Natural killer cell (primary cell): ENCODE measurements at regions not wholly inside any gene's neighbourhood (a gene's known extent, or its start where the extent isn't known, plus 50 kb on each side); places are given as distances from the start of the nearest gene placed in this dataset.

Experiments used
- ATAC-seq, 3 donors: fragments of 150-1000 bp in 2 of 3; fragments of 200-7000 bp in 1 of 3; cut with Tn5 transposase; 1 replicate in 1 of 3; 2 replicates in 2 of 3; pipeline ENCODE4 v1.10.0; 2021; ENCODE audit warnings: mild to moderate bottlenecking in 2 of 3, moderate library complexity in 2 of 3
- DNase-seq, 2 donors: peaks; one replicate each; pipeline versions ENCODE4 v3.0.0 to v3.0.0-alpha.2; 2013 to 2021; ENCODE audit warnings: mixed read lengths in 1 of 2
- H3K27ac ChIP-seq: one replicate; pipeline ENCODE4 v1.5.1; 2013; ENCODE audit warnings: mild to moderate bottlenecking, low read length
- H3K27me3 ChIP-seq: one replicate; pipeline ENCODE4 v1.6.1; 2013; ENCODE audit warnings: low read length; ENCODE audit not compliant: control insufficient read depth, insufficient read depth
- H3K36me3 ChIP-seq: one replicate; pipeline ENCODE4 v1.6.1; 2013; ENCODE audit warnings: low read length; ENCODE audit not compliant: control insufficient read depth, insufficient read depth
- H3K4me1 ChIP-seq: one replicate; pipeline ENCODE4 v1.6.1; 2013; ENCODE audit warnings: low read length; ENCODE audit not compliant: control insufficient read depth, insufficient read depth
- H3K4me3 ChIP-seq: one replicate; pipeline ENCODE4 v1.5.1; 2013; ENCODE audit warnings: low read length
- H3K9me3 ChIP-seq: one replicate; pipeline ENCODE4 v1.6.1; 2013; ENCODE audit warnings: low read length; ENCODE audit not compliant: control insufficient read depth, insufficient read depth
- H3K27ac Mint-ChIP-seq, 2 donors: one replicate each; pipeline ENCODE4 v1.8.0; 2022; ENCODE audit warnings: mild to moderate bottlenecking in 2 of 2, mixed read lengths in 2 of 2, moderate library complexity in 1 of 2
- H3K27me3 Mint-ChIP-seq, 2 donors: one replicate each; pipeline ENCODE4 v1.8.0; 2022; ENCODE audit warnings: low read depth in 2 of 2, mixed read lengths in 2 of 2
- H3K36me3 Mint-ChIP-seq: one replicate; pipeline ENCODE4 v1.8.0; 2022; ENCODE audit warnings: mixed read lengths
- H3K4me1 Mint-ChIP-seq, 2 donors: one replicate each; pipeline ENCODE4 v1.8.0; 2022; ENCODE audit warnings: mixed read lengths in 2 of 2
- H3K4me3 Mint-ChIP-seq: one replicate; pipeline ENCODE4 v1.8.0; 2022; ENCODE audit warnings: mild to moderate bottlenecking, moderate library complexity, mixed read lengths
- H3K9me3 Mint-ChIP-seq, 2 donors: one replicate each; pipeline ENCODE4 v1.8.0; 2022; ENCODE audit warnings: mixed read lengths in 2 of 2
- CTCF ChIP-seq: fragments of 200-600 bp; IDR thresholded peaks from one replicate; pipeline ENCODE4 v1.8.0; 2022; ENCODE audit warnings: antibody characterized with exemption
- WGBS: methylation state at CpG from one replicate; pipeline ENCODE4 v1.1.7; 2013; ENCODE audit warnings: missing lambda C conversion rate; ENCODE audit not compliant: insufficient coverage; 5-methylcytosine and 5-hydroxymethylcytosine counted together
- intact Hi-C: fragments of 100-400 bp; cut with micrococcal nuclease; formaldehyde crosslinking; loops from one replicate; pipeline ENCODE4 v1.14.2; 2022

- H3K36me3 Mint-ChIP-seq = no peaks in the 10 kb centered on the region
- no peaks in the 10 kb centered on the region for H3K9me3 ChIP-seq
- peaks cover 0 to 8% of the 10 kb centered on the region in 2 donors for H3K27me3 Mint-ChIP-seq
- H3K27ac ChIP-seq = no peak overlapping the region
- peaks cover 4% of the 10 kb centered on the region for H3K4me1 ChIP-seq
- ATAC-seq (no peak), DNase-seq (no peak)
- no peaks in the 10 kb centered on the region for H3K9me3 Mint-ChIP-seq
- no peaks in the 10 kb centered on the region for H3K27me3 ChIP-seq
- H3K27ac Mint-ChIP-seq = no peak overlapping the region
- 75% methylated on average over 11 of the region's 11 CpGs for WGBS
- H3K4me1 Mint-ChIP-seq = peaks cover 5 to 7% of the 10 kb centered on the region in 2 donors
- intact Hi-C loops = no loop called here
- no peak for TF ChIP-seq CTCF
- H3K4me3 Mint-ChIP-seq = no peak overlapping the region
- H3K4me3 ChIP-seq = no peak overlapping the region
- no peaks in the 10 kb centered on the region for H3K36me3 ChIP-seq
Measured at GRCh38 chr2:8623958-8624591, 57.8 kb upstream of the ID2 start.

GRCh38 chr2:8624855-8625398, 56.9 kb upstream of the ID2 start:
- intact Hi-C loops = no loop called here
- peaks cover 4% of the 10 kb centered on the region for H3K4me1 ChIP-seq
- no peaks in the 10 kb centered on the region for H3K9me3 Mint-ChIP-seq
- 86% methylated on average over 12 of the region's 14 CpGs for WGBS
- H3K9me3 ChIP-seq = no peaks in the 10 kb centered on the region
- H3K4me3 Mint-ChIP-seq = no peak overlapping the region
- no peak overlapping the region for H3K27ac Mint-ChIP-seq
- no peak for TF ChIP-seq CTCF
- no peaks in the 10 kb centered on the region for H3K27me3 ChIP-seq
- H3K27ac ChIP-seq = no peak overlapping the region
- H3K4me3 ChIP-seq = no peak overlapping the region
- peaks cover 5 to 7% of the 10 kb centered on the region in 2 donors for H3K4me1 Mint-ChIP-seq
- H3K36me3 ChIP-seq = no peaks in the 10 kb centered on the region
- no peaks in the 10 kb centered on the region for H3K36me3 Mint-ChIP-seq
- peaks cover 0 to 6% of the 10 kb centered on the region in 2 donors for H3K27me3 Mint-ChIP-seq
- no peak for ATAC-seq
- DNase-seq = no peak

- H3K4me1 Mint-ChIP-seq = peaks cover 5 to 7% of the 10 kb centered on the region in 2 donors
- 94% methylated on average over 24 of the region's 24 CpGs for WGBS
- no peak overlapping the region for H3K27ac Mint-ChIP-seq
Measured at GRCh38 chr2:8625399-8626300, 56.2 kb upstream of the ID2 start.

More at GRCh38 chr2:8625399-8626300, 56.2 kb upstream of the ID2 start:
- H3K27me3 ChIP-seq = no peaks in the 10 kb centered on the region
- H3K36me3 Mint-ChIP-seq = no peaks in the 10 kb centered on the region
- H3K36me3 ChIP-seq = no peaks in the 10 kb centered on the region
- no peak for ATAC-seq
- intact Hi-C loops = no loop called here
- TF ChIP-seq CTCF = no peak
- H3K4me1 ChIP-seq = peaks cover 4% of the 10 kb centered on the region
- H3K9me3 Mint-ChIP-seq = no peaks in the 10 kb centered on the region
- no peak overlapping the region for H3K4me3 Mint-ChIP-seq
- H3K27ac ChIP-seq = no peak overlapping the region
- H3K4me3 ChIP-seq = no peak overlapping the region
- H3K27me3 Mint-ChIP-seq = peaks cover 0 to 3% of the 10 kb centered on the region in 2 donors
- no peaks in the 10 kb centered on the region for H3K9me3 ChIP-seq
- no peak for DNase-seq
